ENCODE measurements at regions not wholly inside any gene's neighbourhood (a gene's known extent, or its start where the extent isn't known, plus 50 kb on each side); places are given as distances from the start of the nearest gene placed in this dataset.

DNA sequence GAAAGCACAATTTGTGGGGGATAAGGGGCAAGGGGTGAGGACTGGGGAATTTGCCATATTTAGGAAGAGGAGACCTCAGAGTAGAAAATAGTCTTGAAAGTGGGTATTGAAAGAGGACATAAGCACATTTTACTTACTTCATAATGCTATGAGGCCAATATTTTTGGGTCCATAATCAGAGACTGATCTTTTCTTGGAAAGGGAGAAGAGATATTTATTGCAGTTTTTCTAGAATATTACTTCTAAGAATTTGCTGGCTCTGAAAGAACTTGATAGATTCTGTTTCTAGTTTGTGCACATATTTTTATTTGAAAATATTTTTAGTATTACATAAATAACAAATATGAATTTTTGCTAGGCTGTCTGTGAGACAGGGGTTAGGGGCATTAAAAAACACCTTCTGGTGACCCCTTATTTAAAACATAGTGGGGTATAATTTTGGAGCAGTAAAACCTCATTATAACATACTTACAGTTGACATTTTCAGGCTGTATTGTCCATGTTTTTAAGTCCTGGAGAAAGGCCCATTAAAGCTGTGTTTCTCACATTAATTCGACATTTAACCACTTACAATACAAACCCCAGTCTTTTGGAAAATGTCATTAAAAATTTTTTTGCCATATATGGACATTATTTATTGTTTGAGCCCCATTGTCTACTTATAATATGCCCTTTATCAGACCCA lies 118.9 kb upstream of the NFIB start:
- TF ChIP-seq CTCF (IDR thresholded peaks at IDR 0.05): no peak
- TF ChIP-seq POLR2AphosphoS5 (IDR thresholded peaks at IDR 0.05): no peak
- no peak for TF ChIP-seq EP300 (IDR thresholded peaks at IDR 0.05)
- no peak for TF ChIP-seq POLR2A (IDR thresholded peaks at IDR 0.05)
- DNase-seq: no peak
- Histone ChIP-seq H3K9me3 (no peaks in the 10 kb centered on the region), H3K27ac (no peak overlapping the region), H3K27me3 (no peaks in the 10 kb centered on the region), H3K4me1 (peaks cover 0 to 21% (median 9%) of the 10 kb centered on the region in 4 donors), H3K36me3 (no peaks in the 10 kb centered on the region), H3K4me3 (no peak overlapping the region)
- no peak for ATAC-seq (ENCODE audit: low FRiP score in 2 of 2)
- 50 to 62% methylated on average over 1 of the region's 1 CpG for WGBS, 2 donors

DNA sequence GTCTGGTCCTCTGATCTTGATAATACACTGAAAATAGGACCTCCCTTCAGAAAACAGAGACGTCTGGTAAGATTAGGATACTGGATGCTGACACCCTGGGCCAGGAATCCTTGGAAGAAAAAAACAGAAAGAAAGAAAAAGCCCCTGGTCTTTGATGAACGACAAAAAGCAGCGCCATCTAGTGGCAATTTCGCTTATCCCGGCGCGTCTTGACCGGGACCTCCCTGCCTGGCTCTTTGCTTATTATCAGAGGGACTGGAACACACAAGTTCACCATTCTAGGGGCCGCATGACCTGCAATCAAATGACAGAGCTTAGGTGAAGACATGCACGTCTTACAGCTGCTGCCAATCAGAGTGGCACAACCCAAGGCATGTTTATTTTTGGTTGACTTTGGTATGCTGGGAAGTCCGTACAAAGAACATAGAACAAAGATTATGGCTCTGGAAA lies 114.9 kb upstream of the NFIB start:
- Histone ChIP-seq H3K27ac (no peak overlapping the region), H3K4me1 (peaks cover 0 to 14% (median 9%) of the 10 kb centered on the region in 4 donors), H3K9me3 (no peaks in the 10 kb centered on the region), H3K36me3 (no peaks in the 10 kb centered on the region), H3K4me3 (no peak overlapping the region), H3K27me3 (no peaks in the 10 kb centered on the region)
- WGBS, 2 donors: 8 to 13% methylated on average over 11 of the region's 11 CpGs
- DNase-seq (peak in 1 of 2 donors; percentile 44), ATAC-seq (ENCODE audit: low FRiP score in 2 of 2) (peak; percentile 30 to 65)
- TF ChIP-seq POLR2A (IDR thresholded peaks at IDR 0.05): no peak
- TF ChIP-seq CTCF (IDR thresholded peaks at IDR 0.05): peak; percentile 36 to 71 (median 49)

- WGBS, 2 donors: 77 to 86% methylated on average over 2 of the region's 2 CpGs
- no peak for DNase-seq
- H3K27ac ChIP-seq: no peak overlapping the region
- no peaks in the 10 kb centered on the region for H3K9me3 ChIP-seq
- TF ChIP-seq EP300 (IDR thresholded peaks at IDR 0.05) (no peak), POLR2A (IDR thresholded peaks at IDR 0.05) (no peak), CTCF (IDR thresholded peaks at IDR 0.05) (no peak), POLR2AphosphoS5 (IDR thresholded peaks at IDR 0.05) (no peak)
- H3K4me3 ChIP-seq: no peak overlapping the region
- ATAC-seq (ENCODE audit: low FRiP score in 2 of 2): no peak
- H3K4me1 ChIP-seq: peaks cover 0 to 6% (median 2%) of the 10 kb centered on the region in 4 donors
- H3K36me3 ChIP-seq: no peaks in the 10 kb centered on the region
- H3K27me3 ChIP-seq: no peaks in the 10 kb centered on the region
These were observed 113.5 kb upstream of the NFIB start for GRCh38 chr9:14427419-14427818.

GRCh38 chr9:14424983-14425382 lies 111.0 kb upstream of the NFIB start:
- no peaks in the 10 kb centered on the region for H3K9me3 ChIP-seq
- peaks cover 0 to 6% (median 2%) of the 10 kb centered on the region in 4 donors for H3K4me1 ChIP-seq
- ATAC-seq (ENCODE audit: low FRiP score in 2 of 2) (peak in 1 of 2 donors; percentile 40), DNase-seq (no peak)
- H3K36me3 ChIP-seq: no peaks in the 10 kb centered on the region
- no peak overlapping the region for H3K27ac ChIP-seq
- no peaks in the 10 kb centered on the region for H3K27me3 ChIP-seq
- TF ChIP-seq CTCF (IDR thresholded peaks at IDR 0.05) (no peak), EP300 (IDR thresholded peaks at IDR 0.05) (no peak), POLR2AphosphoS5 (IDR thresholded peaks at IDR 0.05) (no peak), POLR2A (IDR thresholded peaks at IDR 0.05) (no peak)
- H3K4me3 ChIP-seq: no peak overlapping the region
- 66 to 73% methylated on average over 4 of the region's 4 CpGs for WGBS, 2 donors

GRCh38 chr9:14424289-14424688 lies 110.3 kb upstream of the NFIB start:
- DNase-seq (no peak), ATAC-seq (ENCODE audit: low FRiP score in 2 of 2) (no peak)
- TF ChIP-seq POLR2AphosphoS5 (IDR thresholded peaks at IDR 0.05): no peak
- TF ChIP-seq CTCF (IDR thresholded peaks at IDR 0.05): no peak
- no peak for TF ChIP-seq EP300 (IDR thresholded peaks at IDR 0.05)
- TF ChIP-seq POLR2A (IDR thresholded peaks at IDR 0.05): no peak
- H3K36me3 ChIP-seq: no peaks in the 10 kb centered on the region
- no peak overlapping the region for H3K27ac ChIP-seq
- H3K4me3 ChIP-seq: no peak overlapping the region
- no peaks in the 10 kb centered on the region for H3K27me3 ChIP-seq
- peaks cover 0 to 6% (median 2%) of the 10 kb centered on the region in 4 donors for H3K4me1 ChIP-seq
- WGBS, 2 donors: 86 to 88% methylated on average over 7 of the region's 7 CpGs
- no peaks in the 10 kb centered on the region for H3K9me3 ChIP-seq
